ENCODE measurements at regions not wholly inside any gene's neighbourhood (a gene's known extent, or its start where the extent isn't known, plus 50 kb on each side); places are given as distances from the start of the nearest gene placed in this dataset.
A peak's percentile ranks its signal among the peaks of the same experiment; 100 is the strongest.

DNA sequence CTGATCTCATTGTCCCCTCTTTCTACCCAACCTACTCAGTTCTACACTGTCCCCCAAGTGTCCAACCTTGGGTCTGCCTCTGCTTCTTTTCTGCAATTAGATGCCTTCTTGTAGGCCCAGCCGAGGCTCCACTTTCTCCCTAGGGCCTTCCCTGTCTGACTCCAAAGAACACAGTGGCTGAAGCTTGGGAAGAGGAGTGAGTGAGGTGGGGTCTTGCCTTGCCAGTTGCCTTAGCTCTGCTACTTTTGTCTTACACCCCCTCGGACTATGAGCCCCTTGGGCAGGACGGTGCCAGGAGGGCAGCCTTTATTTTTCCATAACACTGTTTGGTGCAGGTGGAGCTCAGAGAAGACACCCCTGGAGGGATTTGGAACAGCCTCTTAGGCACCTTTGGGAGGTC lies 345.1 kb downstream of the CYP26B1 start:
- Histone ChIP-seq H3K36me3 (no peaks in the 10 kb centered on the region), H3K4me3 (no peak overlapping the region), H3K27me3 (no peaks in the 10 kb centered on the region), H3K4me1 (no peaks in the 10 kb centered on the region), H3K27ac (no peak overlapping the region), H3K9me3 (no peaks in the 10 kb centered on the region)
- DNase-seq (ENCODE audit: low spot score in 2 of 2), result peak in 1 of 2 donors; percentile 57
- WGBS, result 86% methylated on average over 3 of the region's 3 CpGs
- TF ChIP-seq POLR2A (IDR thresholded peaks at IDR 0.05) (no peak), POLR2AphosphoS5 (IDR thresholded peaks at IDR 0.05) (no peak), EP300 (IDR thresholded peaks at IDR 0.05) (no peak)
- TF ChIP-seq, protein P1, sequence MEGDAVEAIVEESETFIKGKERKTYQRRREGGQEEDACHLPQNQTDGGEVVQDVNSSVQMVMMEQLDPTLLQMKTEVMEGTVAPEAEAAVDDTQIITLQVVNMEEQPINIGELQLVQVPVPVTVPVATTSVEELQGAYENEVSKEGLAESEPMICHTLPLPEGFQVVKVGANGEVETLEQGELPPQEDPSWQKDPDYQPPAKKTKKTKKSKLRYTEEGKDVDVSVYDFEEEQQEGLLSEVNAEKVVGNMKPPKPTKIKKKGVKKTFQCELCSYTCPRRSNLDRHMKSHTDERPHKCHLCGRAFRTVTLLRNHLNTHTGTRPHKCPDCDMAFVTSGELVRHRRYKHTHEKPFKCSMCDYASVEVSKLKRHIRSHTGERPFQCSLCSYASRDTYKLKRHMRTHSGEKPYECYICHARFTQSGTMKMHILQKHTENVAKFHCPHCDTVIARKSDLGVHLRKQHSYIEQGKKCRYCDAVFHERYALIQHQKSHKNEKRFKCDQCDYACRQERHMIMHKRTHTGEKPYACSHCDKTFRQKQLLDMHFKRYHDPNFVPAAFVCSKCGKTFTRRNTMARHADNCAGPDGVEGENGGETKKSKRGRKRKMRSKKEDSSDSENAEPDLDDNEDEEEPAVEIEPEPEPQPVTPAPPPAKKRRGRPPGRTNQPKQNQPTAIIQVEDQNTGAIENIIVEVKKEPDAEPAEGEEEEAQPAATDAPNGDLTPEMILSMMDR (IDR thresholded peaks at IDR 0.05), result no peak

- Histone ChIP-seq H3K4me1 (no peaks in the 10 kb centered on the region), H3K4me3 (no peak overlapping the region), H3K27ac (no peak overlapping the region), H3K36me3 (no peaks in the 10 kb centered on the region), H3K27me3 (no peaks in the 10 kb centered on the region), H3K9me3 (no peaks in the 10 kb centered on the region)
- 54% methylated on average over 4 of the region's 8 CpGs for WGBS
- DNase-seq (ENCODE audit: low spot score in 2 of 2), result peak; percentile 79 to 81
- TF ChIP-seq POLR2A (IDR thresholded peaks at IDR 0.05) (no peak), EP300 (IDR thresholded peaks at IDR 0.05) (no peak)
- TF ChIP-seq, protein P1 (IDR thresholded peaks at IDR 0.05), result peak; percentile 3 to 25
Measured at GRCh38 chr2:71801969-71802368, 345.7 kb downstream of the CYP26B1 start.

- H3K27me3 ChIP-seq, result no peaks in the 10 kb centered on the region
- H3K27ac ChIP-seq, result no peak overlapping the region
- DNase-seq (ENCODE audit: low spot score in 2 of 2), result no peak
- H3K4me1 ChIP-seq, result peaks cover under 1% of the 10 kb centered on the region
- no peaks in the 10 kb centered on the region for H3K36me3 ChIP-seq
- WGBS, result 72% methylated on average over 2 of the region's 3 CpGs
- no peaks in the 10 kb centered on the region for H3K9me3 ChIP-seq
- TF ChIP-seq EP300 (IDR thresholded peaks at IDR 0.05) (no peak), POLR2A (IDR thresholded peaks at IDR 0.05) (no peak), POLR2AphosphoS5 (IDR thresholded peaks at IDR 0.05) (no peak)
- TF ChIP-seq, protein P1 (IDR thresholded peaks at IDR 0.05), result no peak
- H3K4me3 ChIP-seq, result no peak overlapping the region
Measured at GRCh38 chr2:71801556-71801955, 346.1 kb downstream of the CYP26B1 start.

GRCh38 chr2:71800851-71801250 lies 346.8 kb downstream of the CYP26B1 start:
- H3K36me3 ChIP-seq, result no peaks in the 10 kb centered on the region
- H3K27ac ChIP-seq, result no peak overlapping the region
- DNase-seq (ENCODE audit: low spot score in 2 of 2), result no peak
- H3K9me3 ChIP-seq, result no peaks in the 10 kb centered on the region
- H3K4me3 ChIP-seq, result no peak overlapping the region
- peaks cover 7% of the 10 kb centered on the region for H3K4me1 ChIP-seq
- H3K27me3 ChIP-seq, result no peaks in the 10 kb centered on the region
- TF ChIP-seq POLR2AphosphoS5 (IDR thresholded peaks at IDR 0.05) (no peak), EP300 (IDR thresholded peaks at IDR 0.05) (no peak), POLR2A (IDR thresholded peaks at IDR 0.05) (no peak)
- TF ChIP-seq, protein P1 (IDR thresholded peaks at IDR 0.05), result no peak
- 55% methylated on average over 1 of the region's 1 CpG for WGBS

DNA sequence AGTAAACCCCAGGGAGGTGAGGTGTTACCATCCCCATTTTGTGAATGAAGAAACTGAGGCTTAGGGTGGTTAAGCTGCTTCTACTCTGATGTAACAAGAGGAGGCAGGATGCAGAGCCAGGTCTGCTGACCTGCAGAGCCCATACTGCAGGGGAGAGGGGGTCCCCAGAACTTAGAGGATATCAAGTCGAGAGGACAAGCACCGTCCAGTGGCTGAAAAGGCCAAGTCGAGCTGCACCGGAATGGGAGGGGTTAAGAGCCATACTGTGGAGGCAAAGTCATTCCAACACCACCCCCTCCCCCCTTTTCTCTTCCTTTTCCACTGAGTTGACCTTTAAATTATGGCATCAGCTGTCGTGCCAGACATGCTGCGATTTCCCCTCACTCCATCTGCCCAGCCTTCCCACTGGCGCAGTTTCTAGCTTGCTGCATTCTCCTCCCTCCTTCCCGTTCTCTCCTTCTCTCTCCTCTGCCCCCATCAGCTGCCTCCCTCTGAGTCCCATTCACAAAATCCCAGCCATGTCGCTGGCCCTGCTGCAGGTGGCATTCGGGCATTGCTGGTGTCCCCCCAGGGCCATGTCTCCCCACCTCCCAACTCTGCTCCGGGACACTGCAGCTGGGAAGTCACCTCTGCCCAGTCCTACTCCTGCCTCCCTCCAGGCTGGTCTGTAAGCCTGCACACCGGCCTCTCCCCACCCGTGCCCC lies 346.9 kb downstream of the DYSF start:
- H3K4me1 ChIP-seq, result peaks cover 10% of the 10 kb centered on the region
- DNase-seq (ENCODE audit: low spot score in 2 of 2), result peak in 1 of 2 donors; percentile 70
- H3K36me3 ChIP-seq, result no peaks in the 10 kb centered on the region
- no peak overlapping the region for H3K4me3 ChIP-seq
- no peak overlapping the region for H3K27ac ChIP-seq
- no peaks in the 10 kb centered on the region for H3K9me3 ChIP-seq
- TF ChIP-seq EP300 (IDR thresholded peaks at IDR 0.05) (no peak), POLR2A (IDR thresholded peaks at IDR 0.05) (no peak), POLR2AphosphoS5 (IDR thresholded peaks at IDR 0.05) (no peak)
- TF ChIP-seq, protein P1 (IDR thresholded peaks at IDR 0.05), result no peak
- H3K27me3 ChIP-seq, result no peaks in the 10 kb centered on the region
- WGBS, result 62% methylated on average over 13 of the region's 13 CpGs
